Thyroid gland (tissue), 4 donors: ENCODE measurements at regions not wholly inside any gene's neighbourhood (a gene's known extent, or its start where the extent isn't known, plus 50 kb on each side); places are given as distances from the start of the nearest gene placed in this dataset.

ENCODE experiments used
- DNase-seq, 2 donors: peaks; one replicate each; pipeline ENCODE4 v3.0.0-alpha.2; 2019
- H3K27ac ChIP-seq, 3 donors: fragments of 200-600 bp; sonication (generic); 1 replicate in 2 of 3; 2 replicates in 1 of 3; pipeline ENCODE4 v1.5.1; 2016 to 2019; ENCODE audit warnings: mild to moderate bottlenecking in 1 of 3, moderate library complexity in 1 of 3
- H3K27me3 ChIP-seq: fragments of 200-600 bp; sonication (generic); one replicate; pipeline ENCODE4 v1.5.1; 2019
- H3K36me3 ChIP-seq, 2 donors: fragments of 200-600 bp; sonication (generic); one replicate each; pipeline ENCODE4 v1.5.1; 2016 to 2019
- H3K4me1 ChIP-seq, 2 donors: fragments of 200-600 bp; sonication (generic); one replicate each; pipeline ENCODE4 v1.5.1; 2017 to 2019
- H3K4me3 ChIP-seq, 3 donors: fragments of 200-600 bp; sonication (generic); replicated peaks in 1 of 3; 1 replicate in 2 of 3; 2 replicates in 1 of 3; pipeline ENCODE4 v1.5.1; 2016; ENCODE audit warnings: mild to moderate bottlenecking in 1 of 3
- H3K9me3 ChIP-seq: fragments of 200-600 bp; sonication (generic); one replicate; pipeline ENCODE4 v1.5.1; 2017
- CTCF ChIP-seq, 6 experiments: fragments of 200-600 bp in 3 of 6; fragments of 450-650 bp in 3 of 6; sonication (generic) in 3 of 6; IDR thresholded peaks; one replicate each; pipeline ENCODE4 v1.5.1; 2016 to 2019; ENCODE audit warnings: antibody characterized with exemption in 6 of 6, mild to moderate bottlenecking in 2 of 6, inconsistent platforms in 1 of 6, moderate library complexity in 1 of 6
- POLR2A ChIP-seq, 2 donors: fragments of 450-650 bp; IDR thresholded peaks; one replicate each; pipeline ENCODE4 v1.6.1; 2017; ENCODE audit warnings: antibody characterized with exemption in 2 of 2, mild to moderate bottlenecking in 2 of 2, moderate library complexity in 1 of 2
- WGBS, 2 donors: methylation state at CpG; one replicate each; pipeline ENCODE4 v1.1.5; 2017; 5-methylcytosine and 5-hydroxymethylcytosine counted together
- intact Hi-C: fragments of 100-400 bp; cut with DNase I; formaldehyde crosslinking; loops from one replicate; pipeline ENCODE4 v1.15.1; 2023

- Histone ChIP-seq H3K27ac (no peak overlapping the region), H3K4me3 (no peak overlapping the region), H3K27me3 (no peaks in the 10 kb centered on the region), H3K36me3 (no peaks in the 10 kb centered on the region), H3K9me3 (no peaks in the 10 kb centered on the region), H3K4me1 (no peaks in the 10 kb centered on the region)
- no peak for TF ChIP-seq POLR2A (IDR thresholded peaks at IDR 0.05)
- TF ChIP-seq CTCF (IDR thresholded peaks at IDR 0.05): no peak
- intact Hi-C loops: no loop called here
- 84% methylated on average over 5 of the region's 5 CpGs for WGBS, 2 donors
- DNase-seq: no peak
Measured at GRCh38 chr10:2891770-2892124, 175.6 kb upstream of the PFKP start.

GRCh38 chr10:2891073-2891769, 176.1 kb upstream of the PFKP start:
- TF ChIP-seq CTCF (IDR thresholded peaks at IDR 0.05): no peak
- no peak for TF ChIP-seq POLR2A (IDR thresholded peaks at IDR 0.05)
- no peaks in the 10 kb centered on the region for H3K9me3 ChIP-seq
- no peaks in the 10 kb centered on the region for H3K36me3 ChIP-seq
- intact Hi-C loops: no loop called here
- WGBS, 2 donors: 70 to 76% methylated on average over 14 of the region's 14 CpGs
- H3K4me1 ChIP-seq: no peaks in the 10 kb centered on the region
- no peak overlapping the region for H3K27ac ChIP-seq
- DNase-seq: no peak
- H3K4me3 ChIP-seq: no peak overlapping the region
- H3K27me3 ChIP-seq: no peaks in the 10 kb centered on the region

- intact Hi-C loops: no loop called here
- H3K9me3 ChIP-seq: no peaks in the 10 kb centered on the region
- H3K4me1 ChIP-seq: no peaks in the 10 kb centered on the region
- no peaks in the 10 kb centered on the region for H3K36me3 ChIP-seq
- no peak overlapping the region for H3K27ac ChIP-seq
- no peak for TF ChIP-seq CTCF (IDR thresholded peaks at IDR 0.05)
- TF ChIP-seq POLR2A (IDR thresholded peaks at IDR 0.05): no peak
- no peak overlapping the region for H3K4me3 ChIP-seq
- no peaks in the 10 kb centered on the region for H3K27me3 ChIP-seq
- DNase-seq: no peak
- WGBS, 2 donors: 90 to 91% methylated on average over 19 to 23 of the region's 23 CpGs
Measured at GRCh38 chr10:2890093-2890492, 177.3 kb upstream of the PFKP start.

GRCh38 chr10:2888403-2889004, 178.8 kb upstream of the PFKP start:
- Histone ChIP-seq H3K27ac (no peak overlapping the region), H3K4me3 (no peak overlapping the region), H3K9me3 (no peaks in the 10 kb centered on the region), H3K36me3 (no peaks in the 10 kb centered on the region), H3K4me1 (no peaks in the 10 kb centered on the region), H3K27me3 (no peaks in the 10 kb centered on the region)
- TF ChIP-seq POLR2A (IDR thresholded peaks at IDR 0.05): no peak
- no peak for TF ChIP-seq CTCF (IDR thresholded peaks at IDR 0.05)
- no peak for DNase-seq
- 96 to 97% methylated on average over 14 of the region's 14 CpGs for WGBS, 2 donors
- intact Hi-C loops: no loop called here

GRCh38 chr10:2887391-2888070, 179.8 kb upstream of the PFKP start:
- Histone ChIP-seq H3K27me3 (no peaks in the 10 kb centered on the region), H3K4me1 (no peaks in the 10 kb centered on the region), H3K27ac (no peak overlapping the region), H3K36me3 (no peaks in the 10 kb centered on the region), H3K9me3 (no peaks in the 10 kb centered on the region), H3K4me3 (no peak overlapping the region)
- intact Hi-C loops: no loop called here
- TF ChIP-seq CTCF (IDR thresholded peaks at IDR 0.05): no peak
- 86 to 89% methylated on average over 12 of the region's 12 CpGs for WGBS, 2 donors
- no peak for DNase-seq
